ENCODE measurements at regions not wholly inside any gene's neighbourhood (a gene's known extent, or its start where the extent isn't known, plus 50 kb on each side); places are given as distances from the start of the nearest gene placed in this dataset.

- TF ChIP-seq, protein P1, sequence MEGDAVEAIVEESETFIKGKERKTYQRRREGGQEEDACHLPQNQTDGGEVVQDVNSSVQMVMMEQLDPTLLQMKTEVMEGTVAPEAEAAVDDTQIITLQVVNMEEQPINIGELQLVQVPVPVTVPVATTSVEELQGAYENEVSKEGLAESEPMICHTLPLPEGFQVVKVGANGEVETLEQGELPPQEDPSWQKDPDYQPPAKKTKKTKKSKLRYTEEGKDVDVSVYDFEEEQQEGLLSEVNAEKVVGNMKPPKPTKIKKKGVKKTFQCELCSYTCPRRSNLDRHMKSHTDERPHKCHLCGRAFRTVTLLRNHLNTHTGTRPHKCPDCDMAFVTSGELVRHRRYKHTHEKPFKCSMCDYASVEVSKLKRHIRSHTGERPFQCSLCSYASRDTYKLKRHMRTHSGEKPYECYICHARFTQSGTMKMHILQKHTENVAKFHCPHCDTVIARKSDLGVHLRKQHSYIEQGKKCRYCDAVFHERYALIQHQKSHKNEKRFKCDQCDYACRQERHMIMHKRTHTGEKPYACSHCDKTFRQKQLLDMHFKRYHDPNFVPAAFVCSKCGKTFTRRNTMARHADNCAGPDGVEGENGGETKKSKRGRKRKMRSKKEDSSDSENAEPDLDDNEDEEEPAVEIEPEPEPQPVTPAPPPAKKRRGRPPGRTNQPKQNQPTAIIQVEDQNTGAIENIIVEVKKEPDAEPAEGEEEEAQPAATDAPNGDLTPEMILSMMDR (IDR thresholded peaks at IDR 0.05), result no peak
- TF ChIP-seq POLR2A (IDR thresholded peaks at IDR 0.05), result no peak
Measured at GRCh38 chr2:56680971-56681631, 497.3 kb downstream of the CCDC85A start.
